Inflammatory macrophage treated with lipopolysaccharide for 1 hour (primary cell): ENCODE measurements at regions not wholly inside any gene's neighbourhood (a gene's known extent, or its start where the extent isn't known, plus 50 kb on each side); places are given as distances from the start of the nearest gene placed in this dataset.
"Not testable (repeated sequence)": the region's sequence is repeated elsewhere in the genome, so short reads cannot be mapped to it uniquely, and the experiment has no call there.

ENCODE experiments used
- DNase-seq, 2 donors: peaks; one replicate each; pipeline ENCODE4 v3.0.0-alpha.2; 2020 to 2022

DNA sequence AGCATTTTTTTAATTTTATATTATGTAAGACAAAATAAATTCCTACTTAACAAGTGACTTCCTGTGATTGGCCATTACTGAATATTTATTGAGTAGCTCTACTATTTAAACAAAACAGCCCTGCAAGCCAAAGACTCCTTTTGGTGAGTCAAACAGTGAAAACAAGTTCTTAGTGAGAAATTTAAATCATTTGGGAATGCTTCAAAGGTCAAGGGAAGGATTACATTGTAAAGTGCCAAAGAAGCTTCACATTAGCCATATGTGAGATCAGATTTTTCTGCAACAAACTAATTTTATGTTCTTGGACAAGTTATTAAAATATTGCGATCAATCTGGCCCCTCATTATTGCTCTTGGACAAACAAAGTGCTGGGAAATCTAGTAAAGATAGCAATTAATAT, 795.4 kb upstream of the MGAT4C start:
- DNase-seq, result no peak

DNA sequence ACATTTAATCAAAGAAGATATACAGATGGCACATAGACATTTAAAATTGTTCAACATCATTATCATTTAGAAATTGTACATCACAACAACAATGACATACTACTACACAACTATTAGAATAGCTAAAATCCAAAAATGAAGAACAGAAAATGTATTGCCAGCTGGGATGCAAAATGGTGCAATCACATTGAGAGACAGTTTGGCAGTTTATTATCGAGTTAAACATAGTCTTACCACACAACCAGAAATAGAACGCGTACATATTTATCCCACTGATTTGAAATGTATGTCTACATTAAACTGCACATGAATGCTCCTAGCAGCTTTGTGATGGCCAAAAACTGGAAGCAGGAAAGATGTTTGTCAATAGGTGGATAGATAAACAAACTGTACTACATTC, 791.5 kb upstream of the MGAT4C start:
- DNase-seq, result no peak

DNA sequence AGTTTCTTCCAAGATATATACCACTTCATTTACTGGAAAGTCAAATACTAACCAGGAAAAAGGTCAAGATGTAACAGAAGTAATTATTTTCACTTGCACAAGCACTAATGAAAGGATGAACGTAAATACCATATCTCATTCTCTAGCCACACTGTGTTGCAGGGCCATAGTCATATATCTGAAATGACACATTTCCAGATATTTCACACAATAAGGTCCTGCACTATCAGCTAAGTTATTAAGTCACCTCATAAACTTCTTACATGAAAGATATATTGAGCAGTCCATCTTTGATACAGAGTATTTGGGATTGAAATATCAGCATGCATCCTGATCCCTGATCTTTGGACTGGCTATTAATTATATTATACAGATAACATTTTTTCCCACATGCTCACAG, 783.3 kb upstream of the MGAT4C start:
- no peak for DNase-seq

DNA sequence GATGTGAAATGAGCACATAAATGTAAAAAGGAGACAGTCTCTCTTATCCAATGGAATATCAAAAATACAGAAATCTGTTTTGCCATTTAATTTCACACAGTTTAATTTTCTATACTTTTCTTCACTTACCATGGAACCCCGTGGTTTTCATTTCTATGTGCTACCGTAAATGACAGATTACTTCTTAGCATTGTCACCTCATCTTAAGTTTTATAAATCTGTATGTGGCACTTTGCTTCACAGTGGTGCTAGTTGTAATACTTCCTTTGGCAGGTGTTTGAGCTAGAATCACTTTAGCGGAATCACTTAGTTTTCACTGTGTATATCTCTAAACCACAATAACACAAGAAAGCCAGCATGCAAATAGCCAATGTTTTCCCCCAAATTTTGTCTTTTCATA, 781.9 kb upstream of the MGAT4C start:
- no peak for DNase-seq

DNA sequence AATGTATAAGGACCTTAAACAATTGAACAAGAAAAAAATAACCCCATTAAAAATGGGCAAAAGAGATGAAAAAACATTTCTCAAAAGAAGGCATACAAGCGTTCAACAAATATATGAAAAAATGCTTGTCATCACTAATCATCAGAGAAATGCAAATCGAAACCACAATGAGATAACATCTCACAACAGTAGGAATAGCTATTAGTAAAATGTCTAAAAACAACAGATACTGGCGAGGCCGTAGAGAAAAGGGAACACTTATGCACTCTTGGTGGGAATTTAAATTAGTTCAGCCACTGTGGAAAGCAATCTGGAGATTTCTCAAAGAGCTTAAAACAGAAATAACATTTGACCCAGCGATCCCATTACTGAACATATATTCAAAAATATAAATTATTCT, 769.8 kb upstream of the MGAT4C start:
- no peak for DNase-seq

DNA sequence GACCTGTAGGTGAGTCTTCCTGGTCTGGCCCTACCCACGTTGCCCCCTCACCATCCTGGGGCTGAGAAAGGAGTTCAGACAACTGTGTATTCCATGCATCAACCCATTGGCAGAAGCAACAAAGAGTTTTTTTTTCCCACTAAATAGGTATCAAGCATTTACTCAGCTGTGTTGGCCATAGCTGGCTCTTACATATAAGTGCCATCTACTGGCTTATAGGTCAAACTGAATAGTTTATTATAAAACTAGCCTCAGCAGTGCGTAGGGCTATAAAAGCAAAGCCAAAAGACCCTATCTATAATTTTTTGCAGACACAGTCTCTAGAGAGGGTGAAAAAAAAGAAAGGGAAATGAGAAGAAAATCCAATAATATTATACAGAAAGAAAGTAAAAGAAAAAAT, 765.2 kb upstream of the MGAT4C start:
- DNase-seq, result no peak

DNA sequence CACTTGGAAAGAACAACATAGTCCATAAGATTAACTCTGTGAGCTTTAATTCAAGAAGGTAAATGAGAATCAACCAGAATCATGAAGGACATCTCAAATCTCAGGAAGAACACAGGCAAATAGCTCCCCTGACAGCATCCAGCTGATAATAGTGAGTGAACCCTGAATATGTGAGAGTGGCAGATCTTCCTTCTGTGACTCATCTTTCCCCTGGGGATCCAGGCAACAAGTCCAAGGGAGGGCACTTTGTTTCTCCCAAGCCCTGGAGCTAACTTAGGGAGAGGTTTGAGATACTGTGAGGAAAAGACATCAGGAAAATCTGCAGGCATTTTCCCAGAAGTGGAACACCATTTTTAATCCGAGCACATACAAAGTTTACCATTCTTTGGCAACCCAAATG, 763.9 kb upstream of the MGAT4C start:
- no peak for DNase-seq

DNA sequence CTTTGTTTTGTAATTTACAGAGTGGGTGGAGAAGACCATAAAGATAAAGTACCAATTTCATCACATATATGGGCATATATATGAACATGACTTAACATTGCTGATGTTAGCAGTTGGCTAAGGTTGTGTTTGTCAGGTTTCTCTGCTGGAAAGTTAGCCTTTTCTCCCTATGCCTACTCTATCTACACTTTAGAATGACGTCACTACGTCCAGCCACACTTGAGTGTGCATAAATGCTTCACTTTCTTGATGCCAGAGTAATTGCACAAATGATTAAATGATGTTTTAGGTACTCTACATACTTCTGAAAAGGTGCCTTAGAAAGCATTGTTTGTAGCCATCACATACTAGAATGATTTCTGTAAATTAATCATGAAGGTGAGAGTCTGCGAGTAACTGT, 759.2 kb upstream of the MGAT4C start:
- no peak for DNase-seq

DNA sequence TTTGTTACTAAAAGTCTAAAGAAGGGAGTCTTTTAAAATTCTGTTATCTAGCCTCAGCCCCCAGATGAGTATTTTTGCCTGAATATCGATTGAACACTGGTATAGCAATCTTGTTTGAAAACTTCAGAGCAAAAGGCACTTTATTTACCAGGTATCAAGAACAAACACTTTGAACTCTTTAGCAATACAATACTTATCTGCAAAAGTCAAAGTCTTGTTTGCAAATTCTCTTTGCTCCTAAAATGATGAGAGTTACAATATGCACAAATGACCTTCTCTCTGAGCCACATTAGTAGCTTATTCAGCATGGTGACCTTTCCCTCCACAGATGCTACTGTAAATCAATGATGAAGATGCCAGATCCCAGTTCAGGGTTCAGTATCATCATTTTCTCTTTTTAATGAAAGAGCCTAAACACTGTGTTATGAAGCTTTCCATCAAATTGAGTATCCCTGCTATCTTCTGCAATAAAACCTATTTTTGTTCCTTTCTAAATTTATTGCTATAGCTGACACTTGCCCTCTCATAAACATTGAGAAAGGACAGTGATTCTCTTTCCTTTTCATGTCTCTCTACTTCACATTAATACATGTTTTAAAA, 752.7 kb upstream of the MGAT4C start:
- DNase-seq, result no peak

DNA sequence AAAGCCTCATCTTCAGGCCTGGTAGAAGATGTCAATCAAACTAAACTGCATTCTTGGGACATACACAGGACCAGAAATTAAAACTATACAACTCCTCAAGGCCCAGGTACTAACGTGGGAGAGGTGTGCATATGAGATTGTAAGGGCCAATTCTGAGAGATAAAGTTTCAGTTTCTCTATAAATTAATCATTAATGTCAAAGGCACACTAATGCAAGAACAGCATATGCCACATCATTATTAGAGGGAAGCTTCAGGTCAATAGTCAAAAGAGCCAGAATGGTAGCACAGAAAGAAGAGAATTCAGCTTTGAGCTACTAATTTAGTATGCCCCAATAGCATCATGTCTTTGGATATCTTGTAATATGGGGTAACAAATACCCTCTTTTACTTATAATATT, 744.9 kb upstream of the MGAT4C start:
- DNase-seq, result no peak

DNA sequence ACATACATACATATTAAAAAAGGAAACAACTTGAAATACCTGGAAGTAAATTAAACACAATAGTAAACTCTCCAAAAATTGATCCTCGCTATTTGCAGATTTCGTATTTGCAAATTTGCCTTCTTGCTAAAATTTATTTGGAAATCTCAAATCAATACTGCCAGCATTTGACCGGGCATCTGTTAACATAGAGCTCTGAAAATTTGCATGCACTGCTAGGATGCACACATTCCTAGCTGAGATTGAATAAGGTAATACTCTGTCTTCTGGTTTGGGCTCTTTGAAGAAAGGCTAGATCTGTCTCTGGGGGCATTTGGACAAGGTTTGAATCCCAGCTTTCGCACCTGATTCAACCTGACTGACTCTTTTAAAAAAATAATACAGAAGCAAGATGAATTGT, 729.1 kb upstream of the MGAT4C start:
- no peak for DNase-seq

DNA sequence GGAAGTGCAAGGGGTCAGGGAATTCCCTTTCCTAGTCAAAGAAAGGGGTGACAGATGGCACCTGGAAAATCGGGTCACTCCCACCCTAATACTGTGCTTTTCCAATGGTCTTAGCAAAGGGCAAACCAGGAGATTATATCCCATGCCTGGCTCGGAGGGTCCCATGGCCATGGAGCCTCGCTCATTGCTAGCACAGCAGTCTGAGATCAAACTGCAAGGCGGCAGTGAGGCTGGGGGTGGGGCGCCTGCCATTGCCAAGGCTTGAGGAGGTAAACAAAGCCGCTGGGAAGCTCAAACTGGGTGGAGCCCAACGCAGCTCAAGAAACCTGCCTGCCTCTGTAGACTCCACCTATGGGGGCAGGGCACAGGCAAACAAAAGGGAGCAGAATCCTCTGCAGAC, 714.4 kb upstream of the MGAT4C start:
- not testable (repeated sequence) for DNase-seq

DNA sequence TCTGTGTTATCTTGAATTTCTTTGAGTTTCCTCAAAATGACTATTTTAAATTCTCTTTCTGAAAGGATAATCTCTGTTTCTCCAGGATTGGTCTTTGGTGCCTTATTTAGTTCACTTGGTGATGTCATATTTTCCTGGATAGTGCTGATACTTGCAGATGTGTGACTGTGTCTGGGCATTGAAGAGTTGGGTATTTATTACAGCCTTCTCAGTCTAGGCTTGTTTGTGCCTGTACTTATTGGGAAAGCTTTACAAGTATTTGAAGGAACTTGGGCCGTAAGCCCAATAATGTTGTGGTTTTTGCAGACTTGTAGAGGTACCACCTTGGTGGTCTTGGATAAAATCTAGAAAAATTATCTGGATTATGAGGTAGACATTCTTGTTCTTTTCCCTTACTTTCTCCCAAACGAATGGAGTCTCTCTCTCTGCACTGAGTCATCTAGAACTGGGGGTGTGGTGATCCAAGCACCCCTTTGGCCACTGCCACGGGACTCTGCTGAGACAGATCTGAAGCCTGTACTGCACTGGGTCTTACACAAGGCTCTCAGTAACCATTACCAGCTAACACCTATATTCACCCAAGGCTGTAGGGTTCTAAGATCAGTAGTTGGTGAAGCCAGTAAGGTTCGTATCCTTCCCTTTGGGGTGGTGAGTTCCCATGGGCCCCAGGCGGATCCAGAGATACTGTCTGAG, 703.7 kb upstream of the MGAT4C start:
- no peak for DNase-seq

DNA sequence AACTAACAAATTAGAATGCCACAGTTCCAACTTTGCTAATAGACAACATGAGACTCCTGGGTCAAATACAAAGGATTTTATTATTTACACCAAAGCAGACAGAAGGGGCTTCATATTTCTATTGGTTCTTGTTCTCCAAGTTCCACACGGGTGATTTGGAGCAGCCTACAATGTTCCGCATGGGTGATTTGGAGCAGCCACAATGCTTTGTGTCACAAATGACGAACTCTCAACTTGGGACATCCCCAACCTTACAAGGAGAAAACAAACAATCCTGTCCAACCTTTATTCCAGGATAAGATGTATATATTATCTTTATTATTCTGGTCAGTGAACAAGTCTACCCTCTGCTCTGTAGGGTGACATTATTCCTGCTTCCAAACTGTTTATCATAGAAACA, 694.3 kb upstream of the MGAT4C start:
- DNase-seq, result no peak

DNA sequence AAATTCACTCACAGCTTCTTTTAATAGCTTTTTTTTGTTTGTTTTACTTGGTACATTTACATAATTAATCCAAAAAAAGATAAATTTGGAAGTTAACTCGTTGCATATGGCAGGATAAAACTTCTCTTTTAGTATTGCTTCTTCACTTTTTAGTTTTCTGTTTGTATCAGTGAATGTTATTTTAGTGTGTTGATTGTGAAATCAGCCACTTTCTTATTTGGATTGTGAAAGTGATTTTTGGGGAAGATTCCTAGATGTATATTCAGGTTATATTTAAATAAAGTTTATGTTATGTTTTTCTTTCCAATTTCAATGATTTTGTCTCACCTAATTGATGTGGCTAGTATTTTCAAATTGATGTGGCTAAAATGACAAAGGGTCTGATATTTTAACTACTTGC, 693.9 kb upstream of the MGAT4C start:
- no peak for DNase-seq

DNA sequence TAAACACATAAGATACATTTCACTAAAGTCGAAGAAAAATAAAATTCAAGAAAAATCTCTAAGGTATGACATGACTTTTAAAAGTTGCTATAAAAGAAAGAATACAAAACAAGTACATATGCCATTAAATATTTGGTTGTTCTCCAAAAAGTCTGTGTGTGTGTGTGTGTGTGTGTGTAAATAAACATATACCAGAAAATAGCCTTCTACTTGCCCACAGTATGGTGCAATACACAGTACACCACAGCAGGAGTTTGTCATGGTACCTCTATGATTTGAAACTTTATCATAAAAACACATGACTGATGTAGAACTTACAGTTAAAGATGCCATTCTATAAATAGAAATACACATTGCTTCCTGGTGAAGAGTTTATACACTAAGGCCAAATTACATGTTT, 692.7 kb upstream of the MGAT4C start:
- no peak for DNase-seq

DNA sequence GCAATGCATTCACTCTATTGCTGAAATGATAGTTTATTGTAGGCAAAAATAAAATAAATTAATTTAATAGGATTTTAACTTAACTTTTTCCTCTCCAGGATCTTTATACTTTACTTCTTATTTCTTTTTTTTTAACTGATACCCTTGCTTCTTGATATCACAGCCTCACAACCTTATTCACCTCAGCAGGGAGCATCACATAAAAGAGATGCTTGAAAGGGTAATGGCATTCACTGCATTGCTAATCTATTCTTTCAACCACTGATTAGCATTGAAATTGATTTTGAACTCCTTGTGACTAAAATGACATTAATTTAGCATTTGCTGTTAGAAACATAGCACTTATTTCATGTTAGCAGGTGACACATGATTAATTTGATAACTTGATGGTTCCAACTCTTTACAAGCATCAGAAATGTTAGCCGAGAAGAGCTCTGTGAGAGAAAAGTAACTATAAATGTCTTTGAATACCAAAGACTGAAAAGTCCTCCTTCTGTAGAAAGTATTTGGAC, 689.5 kb upstream of the MGAT4C start:
- no peak for DNase-seq

DNA sequence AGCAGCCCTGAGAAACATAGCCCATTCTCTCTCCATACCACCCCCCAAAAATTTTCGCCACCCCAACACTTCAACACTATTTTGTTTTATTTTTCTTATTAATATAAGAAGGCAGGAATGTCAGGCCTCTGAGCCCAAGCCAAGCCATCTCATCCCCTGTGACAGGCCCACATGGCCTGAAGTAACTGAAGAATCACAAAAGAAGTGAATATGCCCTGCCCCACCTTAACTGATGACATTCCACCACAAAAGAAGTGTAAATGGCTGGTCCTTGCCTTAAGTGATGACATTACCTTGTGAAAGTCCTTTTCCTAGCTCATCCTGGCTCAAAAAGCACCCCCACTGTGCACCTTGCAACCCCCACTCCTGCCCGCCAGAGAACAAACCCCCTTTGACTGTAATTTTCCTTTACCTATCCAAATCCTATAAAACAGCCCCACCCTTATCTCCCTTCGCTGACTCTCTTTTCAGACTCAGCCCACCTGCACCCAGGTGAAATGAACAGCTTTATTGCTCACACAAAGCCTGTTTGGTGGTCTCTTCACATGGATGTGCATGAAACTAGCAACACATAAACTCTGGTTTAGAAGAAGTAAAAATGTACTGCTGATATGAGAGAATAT, 688.1 kb upstream of the MGAT4C start:
- DNase-seq, result not testable (repeated sequence)

DNA sequence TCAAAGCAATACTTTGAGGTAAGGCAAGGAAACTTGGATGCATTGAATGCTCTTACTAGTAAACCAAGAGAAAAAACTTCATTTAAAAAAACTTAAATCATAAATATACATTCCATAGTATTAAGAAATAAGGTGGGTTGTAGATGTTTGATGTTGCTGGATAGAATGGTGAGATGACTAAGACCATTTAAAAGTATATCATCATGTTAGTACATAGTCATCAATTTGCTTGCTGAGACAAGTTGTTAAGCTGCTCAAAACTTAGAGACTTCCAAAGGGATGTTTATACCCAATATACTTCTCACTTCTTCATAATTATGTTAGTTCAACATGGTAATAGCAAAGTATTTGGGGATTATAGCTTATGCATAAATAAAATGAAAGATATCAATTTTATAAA, 675.5 kb upstream of the MGAT4C start:
- DNase-seq, result no peak

DNA sequence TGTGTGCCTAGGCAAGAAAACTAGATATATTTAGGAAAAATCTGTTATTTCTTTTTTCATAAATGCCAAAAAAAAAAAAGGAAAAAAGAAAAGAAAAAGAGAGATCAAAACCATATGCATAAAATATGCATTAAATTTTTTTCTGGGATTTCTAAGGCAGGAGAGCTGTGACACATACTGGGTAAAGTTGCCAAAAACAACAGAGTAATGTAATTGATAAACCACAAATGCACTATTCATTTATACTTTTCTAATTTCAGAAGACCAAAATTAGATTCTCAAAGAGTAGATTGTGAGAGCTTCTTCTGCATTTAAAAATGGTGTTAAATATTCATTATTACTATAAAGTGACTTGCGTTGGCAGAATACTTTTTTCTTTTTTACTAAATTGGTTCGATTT, 673.8 kb upstream of the MGAT4C start:
- no peak for DNase-seq

DNA sequence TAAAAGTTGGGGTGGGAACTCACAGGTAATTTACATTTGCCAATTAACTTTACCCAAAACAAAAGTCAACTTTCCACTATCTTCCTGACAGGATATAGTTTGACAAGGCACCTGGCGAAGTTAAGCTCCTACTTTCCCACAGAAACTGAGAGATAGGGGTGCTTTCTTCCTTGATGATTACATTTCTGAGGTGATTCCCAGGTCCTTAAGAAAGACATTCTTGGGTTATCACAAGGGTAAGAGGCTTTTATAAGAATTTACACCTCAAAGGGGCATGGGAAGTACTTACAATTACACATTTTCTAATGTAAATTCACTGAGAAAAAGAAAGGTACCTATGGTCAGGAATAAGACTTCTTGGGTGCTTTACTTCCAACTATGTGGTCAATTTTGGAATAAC, 660.9 kb upstream of the MGAT4C start:
- DNase-seq, result no peak

DNA sequence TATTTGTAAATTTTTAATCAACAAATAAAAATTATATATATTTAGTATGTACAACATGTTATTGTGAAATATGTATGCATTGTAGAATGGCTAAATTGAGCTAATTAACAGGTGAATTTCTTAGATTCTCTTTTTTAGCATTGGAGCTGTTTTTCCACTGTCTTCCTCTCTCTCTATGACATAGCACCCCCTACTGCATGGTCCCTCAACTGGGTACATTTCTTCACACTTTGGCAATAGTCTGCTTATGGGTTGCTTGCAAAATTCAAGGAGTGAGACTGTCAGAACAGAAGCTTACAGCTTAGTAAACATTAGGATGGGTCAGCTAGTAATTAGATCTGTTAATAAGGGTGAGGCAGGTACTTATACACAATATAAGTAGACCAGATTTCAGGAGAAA, 658.5 kb upstream of the MGAT4C start:
- DNase-seq, result no peak

DNA sequence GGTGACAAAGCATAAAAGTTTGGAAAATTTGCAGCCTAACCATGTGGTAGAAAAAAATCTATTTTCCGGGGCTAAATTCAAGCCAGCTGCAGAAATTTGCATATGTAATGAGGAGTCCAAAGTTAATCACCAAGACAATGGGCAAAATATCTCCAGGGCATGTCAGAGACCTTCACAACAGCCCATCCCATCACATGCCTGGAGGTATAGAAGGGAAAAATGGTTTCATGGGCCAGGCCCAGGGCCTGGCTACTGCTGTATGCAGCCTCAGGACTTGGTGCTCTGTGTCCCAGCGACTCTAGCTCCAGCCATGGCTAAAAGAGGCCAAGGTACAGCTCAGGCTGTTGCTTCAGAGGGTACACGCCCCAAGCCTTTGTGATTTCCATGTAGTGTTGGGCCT, 655.8 kb upstream of the MGAT4C start:
- DNase-seq, result no peak

DNA sequence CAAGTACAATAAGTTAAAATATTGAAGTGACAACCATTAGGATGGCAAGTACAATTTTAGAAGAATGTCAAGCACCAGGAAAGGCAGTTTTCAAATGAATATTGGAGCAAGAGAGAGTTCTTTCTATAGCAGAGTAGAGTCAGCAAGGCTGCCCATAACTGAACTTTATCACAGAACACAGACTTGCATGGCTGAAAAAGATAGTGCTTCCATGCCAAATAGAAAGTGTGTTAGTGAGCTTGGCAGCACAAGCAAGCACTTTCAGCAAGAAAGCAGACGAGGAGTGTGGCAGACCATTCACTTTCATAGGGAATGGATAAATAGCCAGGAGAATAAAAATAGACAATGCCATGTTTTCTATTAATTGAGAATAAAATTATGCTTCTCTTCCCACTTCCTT, 647.0 kb upstream of the MGAT4C start:
- DNase-seq, result no peak

DNA sequence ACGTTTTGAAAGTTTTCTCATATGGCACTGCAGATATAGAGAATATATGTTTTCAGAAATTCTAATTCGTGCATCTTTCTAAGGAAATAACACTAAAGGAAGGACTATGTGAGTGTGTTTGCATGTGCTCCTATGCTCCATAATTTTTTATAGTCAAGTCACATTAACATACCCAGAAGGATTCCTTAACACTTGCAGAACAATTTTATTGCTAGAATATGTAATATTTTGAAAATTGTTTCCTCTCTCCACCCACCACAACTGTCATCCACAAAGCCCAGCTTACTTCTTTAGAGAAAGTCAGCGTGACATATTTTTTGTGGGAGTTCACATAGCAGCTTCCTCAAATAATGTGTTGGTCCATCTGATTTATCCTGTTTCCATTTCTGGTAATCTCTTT, 604.6 kb upstream of the MGAT4C start:
- DNase-seq, result no peak
